Stomach (tissue), 4 donors: ENCODE measurements at regions not wholly inside any gene's neighbourhood (a gene's known extent, or its start where the extent isn't known, plus 50 kb on each side); places are given as distances from the start of the nearest gene placed in this dataset.

Source experiments
- POLR2A ChIP-seq, 4 donors: fragments of 450-650 bp; IDR thresholded peaks; one replicate each; pipeline ENCODE4 v1.6.1; 2016; ENCODE audit warnings: antibody characterized with exemption in 4 of 4, control low read depth in 2 of 4, mild to moderate bottlenecking in 1 of 4, moderate library complexity in 1 of 4
- TF ChIP-seq, protein P1 (sequence below), 7 experiments: fragments of 450-650 bp in 4 of 7; fragments of 200-600 bp in 3 of 7; sonication (generic) in 3 of 7; IDR thresholded peaks; one replicate each; pipeline ENCODE4 v1.5.1; 2016 to 2019; ENCODE audit warnings: antibody characterized with exemption in 7 of 7, control low read depth in 2 of 7, mild to moderate bottlenecking in 1 of 7

GRCh38 chr5:9698841-9699240 lies 68.7 kb upstream of the TAS2R1 start:
- no peak for TF ChIP-seq POLR2A (IDR thresholded peaks at IDR 0.05)
- TF ChIP-seq, protein P1, sequence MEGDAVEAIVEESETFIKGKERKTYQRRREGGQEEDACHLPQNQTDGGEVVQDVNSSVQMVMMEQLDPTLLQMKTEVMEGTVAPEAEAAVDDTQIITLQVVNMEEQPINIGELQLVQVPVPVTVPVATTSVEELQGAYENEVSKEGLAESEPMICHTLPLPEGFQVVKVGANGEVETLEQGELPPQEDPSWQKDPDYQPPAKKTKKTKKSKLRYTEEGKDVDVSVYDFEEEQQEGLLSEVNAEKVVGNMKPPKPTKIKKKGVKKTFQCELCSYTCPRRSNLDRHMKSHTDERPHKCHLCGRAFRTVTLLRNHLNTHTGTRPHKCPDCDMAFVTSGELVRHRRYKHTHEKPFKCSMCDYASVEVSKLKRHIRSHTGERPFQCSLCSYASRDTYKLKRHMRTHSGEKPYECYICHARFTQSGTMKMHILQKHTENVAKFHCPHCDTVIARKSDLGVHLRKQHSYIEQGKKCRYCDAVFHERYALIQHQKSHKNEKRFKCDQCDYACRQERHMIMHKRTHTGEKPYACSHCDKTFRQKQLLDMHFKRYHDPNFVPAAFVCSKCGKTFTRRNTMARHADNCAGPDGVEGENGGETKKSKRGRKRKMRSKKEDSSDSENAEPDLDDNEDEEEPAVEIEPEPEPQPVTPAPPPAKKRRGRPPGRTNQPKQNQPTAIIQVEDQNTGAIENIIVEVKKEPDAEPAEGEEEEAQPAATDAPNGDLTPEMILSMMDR (IDR thresholded peaks at IDR 0.05) = no peak
